ENCODE measurements at regions not wholly inside any gene's neighbourhood (a gene's known extent, or its start where the extent isn't known, plus 50 kb on each side); places are given as distances from the start of the nearest gene placed in this dataset.

DNA sequence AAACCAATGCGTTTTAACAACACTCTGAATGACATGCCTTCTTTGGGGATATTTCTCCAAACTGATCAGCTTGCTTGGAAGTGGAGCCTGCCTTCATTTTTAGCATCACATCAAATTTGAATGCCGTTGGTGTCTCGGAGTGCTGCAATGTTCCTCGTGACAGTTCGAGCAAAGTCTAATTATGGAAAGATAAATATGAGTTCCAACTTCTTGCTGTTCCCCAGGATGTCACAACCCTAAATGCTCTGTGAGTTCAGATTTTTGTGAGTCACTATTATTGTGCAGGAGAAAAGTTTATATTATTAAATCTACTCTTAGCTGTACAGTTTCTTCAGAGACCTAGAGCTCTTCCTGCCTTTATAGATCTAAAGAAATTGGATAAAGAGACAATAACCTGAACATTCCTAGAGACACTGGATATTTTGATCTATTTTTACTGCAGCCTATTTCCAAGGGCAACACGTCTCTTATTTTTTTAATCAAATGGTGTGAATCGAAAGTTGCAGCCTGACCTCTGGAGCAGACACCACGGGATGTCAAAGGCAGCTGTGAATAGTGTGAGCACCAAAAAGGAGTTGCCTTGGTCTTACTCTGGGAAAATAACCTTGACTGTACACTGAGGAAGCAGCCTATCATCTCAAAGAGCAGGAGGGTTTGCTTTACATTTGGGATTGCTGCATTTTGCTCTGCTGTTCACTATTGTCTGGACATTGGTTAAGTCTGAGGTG lies 330.1 kb downstream of the TDRD15 start:
- H3K4me3 ChIP-seq (replicated peaks in 1 of 2; ENCODE audit: low read depth in 2 of 2, low read length in 2 of 2): no peak overlapping the region
- DNase-seq (ENCODE audit: low read depth in 2 of 2): peak in 1 of 2 donors; percentile 18
- TF ChIP-seq, protein P1, sequence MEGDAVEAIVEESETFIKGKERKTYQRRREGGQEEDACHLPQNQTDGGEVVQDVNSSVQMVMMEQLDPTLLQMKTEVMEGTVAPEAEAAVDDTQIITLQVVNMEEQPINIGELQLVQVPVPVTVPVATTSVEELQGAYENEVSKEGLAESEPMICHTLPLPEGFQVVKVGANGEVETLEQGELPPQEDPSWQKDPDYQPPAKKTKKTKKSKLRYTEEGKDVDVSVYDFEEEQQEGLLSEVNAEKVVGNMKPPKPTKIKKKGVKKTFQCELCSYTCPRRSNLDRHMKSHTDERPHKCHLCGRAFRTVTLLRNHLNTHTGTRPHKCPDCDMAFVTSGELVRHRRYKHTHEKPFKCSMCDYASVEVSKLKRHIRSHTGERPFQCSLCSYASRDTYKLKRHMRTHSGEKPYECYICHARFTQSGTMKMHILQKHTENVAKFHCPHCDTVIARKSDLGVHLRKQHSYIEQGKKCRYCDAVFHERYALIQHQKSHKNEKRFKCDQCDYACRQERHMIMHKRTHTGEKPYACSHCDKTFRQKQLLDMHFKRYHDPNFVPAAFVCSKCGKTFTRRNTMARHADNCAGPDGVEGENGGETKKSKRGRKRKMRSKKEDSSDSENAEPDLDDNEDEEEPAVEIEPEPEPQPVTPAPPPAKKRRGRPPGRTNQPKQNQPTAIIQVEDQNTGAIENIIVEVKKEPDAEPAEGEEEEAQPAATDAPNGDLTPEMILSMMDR (IDR thresholded peaks at IDR 0.05; ENCODE audit: low read depth, low read length): no peak

DNA sequence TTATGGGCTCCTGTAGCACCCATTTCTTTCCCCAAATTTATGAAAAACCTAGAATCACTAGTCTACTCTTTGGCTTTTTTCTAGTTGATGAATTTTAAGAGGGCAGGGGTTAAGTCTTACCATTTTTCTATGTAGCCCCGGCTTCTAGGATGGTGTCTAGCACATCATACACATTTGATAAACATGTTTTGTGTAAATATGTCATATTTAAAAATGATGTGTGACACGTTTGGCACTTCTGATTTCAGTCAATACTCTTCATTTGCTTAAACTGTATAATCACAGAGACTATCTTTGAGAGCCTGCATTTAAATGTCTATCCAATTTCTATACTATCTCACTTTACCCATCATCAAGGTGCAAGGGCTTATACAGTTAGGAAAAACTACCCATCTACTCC lies 331.1 kb downstream of the TDRD15 start:
- no peak for DNase-seq (ENCODE audit: low read depth in 2 of 2)
- no peak overlapping the region for H3K4me3 ChIP-seq (replicated peaks in 1 of 2; ENCODE audit: low read depth in 2 of 2, low read length in 2 of 2)
- TF ChIP-seq, protein P1 (IDR thresholded peaks at IDR 0.05; ENCODE audit: low read depth, low read length): no peak

DNA sequence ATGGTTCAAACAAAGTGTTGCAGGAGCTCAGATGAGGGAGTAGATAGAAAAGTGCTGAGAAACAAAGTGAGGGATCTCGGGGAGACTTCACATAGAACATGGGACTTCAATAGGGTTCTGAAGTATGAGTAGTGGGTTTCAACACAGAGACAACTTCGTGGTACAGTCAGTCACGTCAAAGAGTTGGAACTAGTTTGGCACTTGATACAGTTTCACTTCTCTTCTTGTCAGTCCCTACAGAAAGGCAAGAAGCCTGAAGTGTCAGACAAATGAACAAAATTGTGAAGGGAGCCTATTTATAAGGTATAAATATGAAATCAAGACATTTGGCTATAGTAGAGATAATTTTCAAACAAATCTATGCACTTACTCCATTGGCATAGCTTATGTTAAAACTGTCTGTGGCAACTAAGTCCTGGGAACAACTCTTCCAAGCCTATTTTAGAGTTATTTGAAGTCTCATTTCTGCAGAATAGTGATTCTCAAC lies 338.0 kb downstream of the TDRD15 start:
- no peak for DNase-seq (ENCODE audit: low read depth in 2 of 2)

DNA sequence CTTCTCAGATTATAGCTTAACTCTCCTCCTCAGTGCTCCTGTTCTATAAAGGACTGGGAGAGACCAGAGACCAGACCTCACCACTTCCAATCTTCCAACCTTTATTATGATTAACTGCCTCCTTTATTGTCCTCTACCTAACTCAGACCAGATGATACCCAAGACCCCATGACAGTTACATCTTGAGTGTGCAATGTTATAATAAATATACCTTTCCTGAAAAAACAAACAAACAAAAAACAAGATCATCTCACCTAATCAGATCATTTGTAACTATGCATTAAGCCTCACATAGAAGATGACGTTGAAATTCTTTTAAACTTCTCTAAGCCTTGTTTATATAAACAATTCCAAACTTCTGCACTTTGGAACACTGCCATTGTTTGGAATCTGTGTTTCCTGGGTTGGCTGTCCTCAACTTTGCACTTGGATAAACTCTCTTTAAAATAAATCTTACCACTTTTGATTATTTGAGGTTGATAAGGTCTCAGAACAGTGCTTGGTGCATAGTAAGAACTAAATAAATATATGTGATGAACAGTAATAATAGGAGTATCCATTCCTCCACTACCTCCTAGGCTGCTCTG lies 342.7 kb downstream of the TDRD15 start:
- TF ChIP-seq, protein P1 (IDR thresholded peaks at IDR 0.05; ENCODE audit: low read depth, low read length): no peak
- no peak for DNase-seq (ENCODE audit: low read depth in 2 of 2)
- no peak overlapping the region for H3K4me3 ChIP-seq (replicated peaks in 1 of 2; ENCODE audit: low read depth in 2 of 2, low read length in 2 of 2)

More for the DNA sequence above, 338.0 kb downstream of the TDRD15 start:
- TF ChIP-seq, protein P1 (IDR thresholded peaks at IDR 0.05; ENCODE audit: low read depth, low read length): no peak
- no peak overlapping the region for H3K4me3 ChIP-seq (replicated peaks in 1 of 2; ENCODE audit: low read depth in 2 of 2, low read length in 2 of 2)

DNA sequence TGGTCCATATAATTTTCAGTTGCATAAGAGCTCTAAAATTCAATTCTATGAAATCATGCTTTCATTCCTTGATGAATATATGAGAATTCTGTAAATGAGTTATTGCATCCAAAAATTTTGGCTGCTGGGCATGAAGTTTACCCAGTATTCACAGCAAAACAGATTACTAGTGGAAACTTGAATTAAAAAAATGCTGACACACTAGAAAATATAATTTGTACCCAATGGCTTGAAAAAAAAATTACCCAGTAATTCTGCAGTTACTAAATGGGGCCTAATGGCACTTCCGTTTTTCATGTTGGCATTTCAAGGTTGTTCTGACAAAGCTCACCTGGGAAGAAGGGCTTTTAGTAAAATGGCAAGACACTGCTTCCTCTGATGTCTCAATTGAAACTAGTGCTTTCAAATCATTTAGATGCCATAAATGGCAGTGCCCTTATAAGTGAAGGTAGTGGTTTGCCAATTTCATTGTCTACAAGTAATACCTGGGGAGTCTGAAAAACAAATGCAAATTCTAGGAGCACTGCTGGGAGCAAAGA lies 343.6 kb downstream of the TDRD15 start:
- TF ChIP-seq, protein P1 (IDR thresholded peaks at IDR 0.05; ENCODE audit: low read depth, low read length): no peak
- no peak for DNase-seq (ENCODE audit: low read depth in 2 of 2)
- no peak overlapping the region for H3K4me3 ChIP-seq (replicated peaks in 1 of 2; ENCODE audit: low read depth in 2 of 2, low read length in 2 of 2)

DNA sequence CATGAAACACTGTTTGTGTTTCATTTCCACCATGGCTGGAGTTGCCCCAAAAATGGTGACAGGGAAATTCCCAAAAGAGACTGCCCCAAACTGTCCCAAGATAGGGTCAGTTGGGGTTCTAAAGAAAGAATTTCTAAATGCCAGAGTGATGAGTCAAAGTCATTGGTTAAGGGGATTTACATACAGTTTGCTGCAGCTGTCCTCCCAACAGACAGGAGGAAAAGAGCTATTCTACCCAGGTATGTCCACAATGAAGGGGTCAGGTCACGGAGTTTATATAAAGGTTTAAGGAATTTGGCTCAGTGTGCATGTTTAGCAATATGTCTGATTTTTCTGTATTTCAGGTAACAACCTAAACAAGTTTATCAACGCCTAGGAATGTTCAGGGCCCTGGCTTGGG lies 344.1 kb downstream of the TDRD15 start:
- TF ChIP-seq, protein P1 (IDR thresholded peaks at IDR 0.05; ENCODE audit: low read depth, low read length): no peak
- DNase-seq (ENCODE audit: low read depth in 2 of 2): peak in 1 of 2 donors; percentile 8
- H3K4me3 ChIP-seq (replicated peaks in 1 of 2; ENCODE audit: low read depth in 2 of 2, low read length in 2 of 2): no peak overlapping the region

Measured in cardiac fibroblast (primary cell).